SK-N-MC (cell line): ENCODE measurements at regions not wholly inside any gene's neighbourhood (a gene's known extent, or its start where the extent isn't known, plus 50 kb on each side); places are given as distances from the start of the nearest gene placed in this dataset.

Experiments used
- EZH2 ChIP-seq: fragments of 200-600 bp; sonication (generic); IDR thresholded peaks from one replicate; pipeline ENCODE4 v1.6.1; 2017; ENCODE audit warnings: antibody characterized with exemption
- POLR2AphosphoS5 ChIP-seq: IDR thresholded peaks from 2 replicates; pipeline ENCODE4 v1.6.1; 2012; ENCODE audit warnings: mild to moderate bottlenecking, low read depth, low read length, borderline replicate concordance

- TF ChIP-seq EZH2 (no peak), POLR2AphosphoS5 (no peak)
These were observed 536.0 kb upstream of the PRKX start for GRCh38 chrX:4249401-4249800.
